Psoas muscle (tissue), 7 donors: ENCODE measurements at regions not wholly inside any gene's neighbourhood (a gene's known extent, or its start where the extent isn't known, plus 50 kb on each side); places are given as distances from the start of the nearest gene placed in this dataset.

Experiments used
- ATAC-seq, 4 donors: fragments of 200-7000 bp; cut with Tn5 transposase; one replicate each; pipeline ENCODE4 v1.9.1; 2020; ENCODE audit warnings: moderate library complexity in 3 of 4, mild to moderate bottlenecking in 2 of 4
- DNase-seq, 2 donors: peaks; one replicate each; pipeline ENCODE4 v3.0.0-alpha.2; 2020
- H3K27ac ChIP-seq: fragments of 200-600 bp; one replicate; pipeline ENCODE4 v1.8.0; 2022
- H3K27me3 ChIP-seq, 3 donors: fragments of 200-600 bp in 1 of 3; one replicate each; pipeline versions ENCODE4 v1.6.1 to v1.8.0; 2013 to 2022; ENCODE audit warnings: low read length in 2 of 3, mild to moderate bottlenecking in 2 of 3, moderate library complexity in 1 of 3; ENCODE audit not compliant: insufficient read depth in 3 of 3
- H3K36me3 ChIP-seq, 2 donors: fragments of 200-600 bp in 1 of 2; one replicate each; pipeline versions ENCODE4 v1.6.1 to v1.8.0; 2013 to 2022; ENCODE audit warnings: low read depth in 1 of 2, mild to moderate bottlenecking in 1 of 2, moderate library complexity in 1 of 2; ENCODE audit not compliant: insufficient read depth in 1 of 2
- H3K4me1 ChIP-seq: fragments of 200-600 bp; one replicate; pipeline ENCODE4 v1.8.0; 2022
- H3K4me3 ChIP-seq: fragments of 200-600 bp; one replicate; pipeline ENCODE4 v1.8.0; 2022; ENCODE audit warnings: mild to moderate bottlenecking
- H3K9me3 ChIP-seq: fragments of 200-600 bp; one replicate; pipeline ENCODE4 v1.8.0; 2022
- CTCF ChIP-seq: fragments of 200-600 bp; IDR thresholded peaks from one replicate; pipeline ENCODE4 v1.8.0; 2022; ENCODE audit warnings: antibody characterized with exemption
- WGBS, 3 donors: extraction: QIAGEN DNeasy Blood & Tissue Kit; methylation state at CpG; one replicate each; pipeline versions ENCODE4 v1.1.6 to v1.1.7; 2013; 5-methylcytosine and 5-hydroxymethylcytosine counted together
- intact Hi-C, 2 donors: fragments of 100-400 bp; cut with DNase I; formaldehyde crosslinking; loops; one replicate each; pipeline versions ENCODE4 v1.11.0 to v1.14.2; 2022
- donor health status: healthy with polysubstance abuse.
- donor health status: DM: no; HTN: no; CAD: no; lungs with moderate emphysema.
- donor health status: Bipolar disorder and iron deficiency.
- donor health status: healthy.
- donor health status: DM: yes; HTN: yes; CAD: no.
- donor health status: DM: no; HTN: no; CAD: no.
- donor health status: DM: yes; HTN: yes; CAD: no.

- Histone ChIP-seq H3K36me3 (no peaks in the 10 kb centered on the region), H3K9me3 (no peaks in the 10 kb centered on the region), H3K27ac (no peak overlapping the region), H3K27me3 (no peaks in the 10 kb centered on the region), H3K4me3 (no peak overlapping the region), H3K4me1 (no peaks in the 10 kb centered on the region)
- TF ChIP-seq CTCF: no peak
- WGBS, 3 donors: 83 to 86% (median 84%) methylated on average over 2 of the region's 2 CpGs
- DNase-seq (no peak), ATAC-seq (no peak)
- intact Hi-C loops: no loop called here
These were observed 285.7 kb downstream of the S1PR1 start for GRCh38 chr1:101522486-101522885.

- ATAC-seq (no peak), DNase-seq (no peak)
- no peaks in the 10 kb centered on the region for H3K36me3 ChIP-seq
- H3K4me1 ChIP-seq: no peaks in the 10 kb centered on the region
- no peak for TF ChIP-seq CTCF
- 50 to 56% (median 51%) methylated on average over 6 of the region's 6 CpGs for WGBS, 3 donors
- H3K9me3 ChIP-seq: no peaks in the 10 kb centered on the region
- intact Hi-C loops: no loop called here
- peaks cover 0 to 2% (median 0%) of the 10 kb centered on the region in 3 donors for H3K27me3 ChIP-seq
- H3K4me3 ChIP-seq: no peak overlapping the region
- H3K27ac ChIP-seq: no peak overlapping the region
These were observed 290.0 kb downstream of the S1PR1 start for GRCh38 chr1:101526813-101527212.

GRCh38 chr1:101532377-101532776 lies 295.6 kb downstream of the S1PR1 start:
- 0 to 14% (median 3%) methylated on average over 1 of the region's 1 CpG for WGBS, 3 donors
- Histone ChIP-seq H3K4me3 (no peak overlapping the region), H3K36me3 (no peaks in the 10 kb centered on the region), H3K9me3 (no peaks in the 10 kb centered on the region), H3K4me1 (no peaks in the 10 kb centered on the region), H3K27ac (no peak overlapping the region), H3K27me3 (peaks cover 0 to 2% (median 0%) of the 10 kb centered on the region in 3 donors)
- TF ChIP-seq CTCF: no peak
- DNase-seq (no peak), ATAC-seq (no peak)
- intact Hi-C loops: no loop called here

- H3K4me1 ChIP-seq: no peaks in the 10 kb centered on the region
- H3K9me3 ChIP-seq: no peaks in the 10 kb centered on the region
- no peak for TF ChIP-seq CTCF
- ATAC-seq: no peak
- no peaks in the 10 kb centered on the region for H3K36me3 ChIP-seq
- no peak overlapping the region for H3K27ac ChIP-seq
- DNase-seq: no peak
- intact Hi-C loops: no loop called here
- WGBS, 3 donors: 73 to 81% (median 80%) methylated on average over 3 of the region's 3 CpGs
- H3K27me3 ChIP-seq: no peaks in the 10 kb centered on the region
- H3K4me3 ChIP-seq: no peak overlapping the region
These were observed 303.3 kb downstream of the S1PR1 start for GRCh38 chr1:101540161-101540560.

DNA sequence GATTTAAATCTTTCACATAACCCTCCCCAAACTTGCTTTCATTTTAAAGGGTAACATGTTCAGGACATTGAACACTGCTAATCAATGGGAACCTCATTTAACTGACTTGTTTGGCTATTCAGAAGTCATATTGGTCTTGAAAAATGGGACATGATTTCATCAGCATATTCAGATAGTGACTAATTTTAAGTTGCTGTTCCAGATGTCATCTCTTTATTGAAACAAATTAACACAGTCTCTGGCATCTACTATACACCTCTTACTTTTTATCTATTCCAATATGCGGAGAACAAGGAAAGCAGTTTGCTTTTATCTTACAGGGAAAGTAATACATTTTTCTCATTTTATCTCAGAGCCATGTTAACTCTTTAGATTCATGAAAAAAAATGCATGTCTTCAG lies 310.1 kb downstream of the S1PR1 start:
- H3K9me3 ChIP-seq: no peaks in the 10 kb centered on the region
- DNase-seq: no peak
- intact Hi-C loops: no loop called here

More for the DNA sequence above, 310.1 kb downstream of the S1PR1 start:
- 0 to 3% (median 0%) methylated on average over 1 of the region's 1 CpG for WGBS, 3 donors
- H3K4me1 ChIP-seq: no peaks in the 10 kb centered on the region
- no peak overlapping the region for H3K27ac ChIP-seq
- H3K27me3 ChIP-seq: no peaks in the 10 kb centered on the region
- TF ChIP-seq CTCF: no peak
- no peaks in the 10 kb centered on the region for H3K36me3 ChIP-seq
- no peak for ATAC-seq
- H3K4me3 ChIP-seq: no peak overlapping the region
